Activated CD4-positive, alpha-beta memory T cell treated with anti-CD3 and anti-CD28 coated beads, Interleukin-2, amount 10 ng/mL, durations not matched to agents 7 days and 5 days (primary cell): ENCODE measurements at regions not wholly inside any gene's neighbourhood (a gene's known extent, or its start where the extent isn't known, plus 50 kb on each side); places are given as distances from the start of the nearest gene placed in this dataset.

Experiments used
- CTCF ChIA-PET: fragments of 350-600 bp; sonication (Branson Sonifier 250); formaldehyde crosslinking; loops from one replicate; lab custom pipeline; 2021; ENCODE audit warnings: antibody characterized with exemption, inconsistent platforms; lab: Charles Lee
- POLR2A ChIA-PET: fragments of 350-600 bp; sonication (Branson Sonifier 250); formaldehyde crosslinking; loops from one replicate; lab custom pipeline; 2021; ENCODE audit warnings: antibody characterized with exemption; lab: Charles Lee
- DNase-seq: peaks from one replicate; pipeline ENCODE4 v3.0.0-alpha.2; 2020
- H3K27ac Mint-ChIP-seq: one replicate; pipeline ENCODE4 v1.8.0; 2021; ENCODE audit warnings: mild to moderate bottlenecking, mixed read lengths
- H3K27me3 Mint-ChIP-seq: one replicate; pipeline ENCODE4 v1.8.0; 2021; ENCODE audit warnings: mixed read lengths
- H3K36me3 Mint-ChIP-seq: one replicate; pipeline ENCODE4 v1.8.0; 2021; ENCODE audit warnings: low read depth, mixed read lengths
- H3K4me1 Mint-ChIP-seq: one replicate; pipeline ENCODE4 v1.8.0; 2021; ENCODE audit warnings: mixed read lengths
- H3K4me3 Mint-ChIP-seq: one replicate; pipeline ENCODE4 v1.8.0; 2021; ENCODE audit warnings: mild to moderate bottlenecking, mixed read lengths
- H3K9me3 Mint-ChIP-seq: one replicate; pipeline ENCODE4 v1.8.0; 2021; ENCODE audit warnings: mixed read lengths

- ChIA-PET CTCF (no interaction called here), POLR2A (no interaction called here)
- DNase-seq = no peak
- Mint-ChIP-seq H3K4me3 (no peak overlapping the region), H3K4me1 (no peaks in the 10 kb centered on the region), H3K27ac (no peak overlapping the region), H3K9me3 (no peaks in the 10 kb centered on the region), H3K27me3 (peaks cover 7% of the 10 kb centered on the region), H3K36me3 (no peaks in the 10 kb centered on the region)
These were observed 327.3 kb downstream of the COG6 start for GRCh38 chr13:39982745-39983144.

GRCh38 chr13:39985071-39985470 lies 329.6 kb downstream of the COG6 start:
- Mint-ChIP-seq H3K9me3 (no peaks in the 10 kb centered on the region), H3K27ac (no peak overlapping the region), H3K27me3 (peaks cover 7% of the 10 kb centered on the region), H3K4me3 (no peak overlapping the region), H3K36me3 (no peaks in the 10 kb centered on the region), H3K4me1 (no peaks in the 10 kb centered on the region)
- DNase-seq = no peak
- ChIA-PET CTCF (no interaction called here), POLR2A (no interaction called here)

GRCh38 chr13:39988351-39988750 lies 332.9 kb downstream of the COG6 start:
- Mint-ChIP-seq H3K9me3 (no peaks in the 10 kb centered on the region), H3K36me3 (no peaks in the 10 kb centered on the region), H3K27ac (no peak overlapping the region), H3K4me1 (no peaks in the 10 kb centered on the region), H3K4me3 (no peak overlapping the region), H3K27me3 (peaks cover 2% of the 10 kb centered on the region)
- ChIA-PET CTCF (no interaction called here), POLR2A (interaction anchor here (0.5 kb wide), 1 partner anchor 1518 kb away, joined by 3 read pairs; no protein-coding TSS in a partner anchor)
- no peak for DNase-seq

- Mint-ChIP-seq H3K4me3 (no peak overlapping the region), H3K4me1 (peaks cover 11% of the 10 kb centered on the region), H3K27ac (no peak overlapping the region), H3K9me3 (no peaks in the 10 kb centered on the region), H3K27me3 (peaks cover 3% of the 10 kb centered on the region), H3K36me3 (no peaks in the 10 kb centered on the region)
- ChIA-PET CTCF (no interaction called here), POLR2A (no interaction called here)
- DNase-seq = no peak
These were observed 342.7 kb downstream of the COG6 start for GRCh38 chr13:39998166-39998565.

GRCh38 chr13:40002016-40002415 lies 346.6 kb downstream of the COG6 start:
- Mint-ChIP-seq H3K27me3 (peaks cover 3% of the 10 kb centered on the region), H3K4me3 (no peak overlapping the region), H3K36me3 (no peaks in the 10 kb centered on the region), H3K9me3 (no peaks in the 10 kb centered on the region), H3K27ac (no peak overlapping the region), H3K4me1 (peaks cover 11% of the 10 kb centered on the region)
- no peak for DNase-seq
- CTCF ChIA-PET = no interaction called here
- POLR2A ChIA-PET = no interaction called here

GRCh38 chr13:40013554-40013953 lies 358.1 kb downstream of the COG6 start:
- Mint-ChIP-seq H3K9me3 (no peaks in the 10 kb centered on the region), H3K27ac (no peak overlapping the region), H3K27me3 (peaks cover 9% of the 10 kb centered on the region), H3K36me3 (no peaks in the 10 kb centered on the region), H3K4me1 (no peaks in the 10 kb centered on the region), H3K4me3 (no peak overlapping the region)
- POLR2A ChIA-PET = no interaction called here
- DNase-seq = no peak
- CTCF ChIA-PET = interaction anchor here (0.5 kb wide), 1 partner anchor 55 kb away, joined by 5 read pairs; no protein-coding TSS in a partner anchor

GRCh38 chr13:40016953-40017660 lies 361.6 kb downstream of the COG6 start:
- DNase-seq = no peak
- no peaks in the 10 kb centered on the region for H3K36me3 Mint-ChIP-seq
- no peak overlapping the region for H3K4me3 Mint-ChIP-seq
- no peaks in the 10 kb centered on the region for H3K4me1 Mint-ChIP-seq
- ChIA-PET POLR2A (no interaction called here), CTCF (interaction anchor here (1.8 kb wide), 1 partner anchor 74 kb away, joined by 4 read pairs; no protein-coding TSS in a partner anchor)
- no peak overlapping the region for H3K27ac Mint-ChIP-seq
- H3K9me3 Mint-ChIP-seq = no peaks in the 10 kb centered on the region
- peaks cover 4% of the 10 kb centered on the region for H3K27me3 Mint-ChIP-seq

- POLR2A ChIA-PET = no interaction called here
- peaks cover 4% of the 10 kb centered on the region for H3K27me3 Mint-ChIP-seq
These were observed 362.3 kb downstream of the COG6 start for GRCh38 chr13:40017662-40018262.

GRCh38 chr13:40023595-40024203 lies 368.2 kb downstream of the COG6 start:
- Mint-ChIP-seq H3K27me3 (peaks cover 21% of the 10 kb centered on the region), H3K4me1 (peaks cover 28% of the 10 kb centered on the region), H3K36me3 (no peaks in the 10 kb centered on the region), H3K27ac (no peak overlapping the region), H3K4me3 (no peak overlapping the region), H3K9me3 (no peaks in the 10 kb centered on the region)
- POLR2A ChIA-PET = no interaction called here
- DNase-seq = no peak
- CTCF ChIA-PET = no interaction called here

More at GRCh38 chr13:40017662-40018262, 362.3 kb downstream of the COG6 start:
- Mint-ChIP-seq H3K36me3 (no peaks in the 10 kb centered on the region), H3K4me1 (no peaks in the 10 kb centered on the region), H3K4me3 (no peak overlapping the region), H3K27ac (no peak overlapping the region), H3K9me3 (no peaks in the 10 kb centered on the region)
- no peak for DNase-seq
- CTCF ChIA-PET = interaction anchor here (1.8 kb wide), 1 partner anchor 75 kb away, joined by 4 read pairs; no protein-coding TSS in a partner anchor

GRCh38 chr13:40024204-40024966 lies 368.9 kb downstream of the COG6 start:
- H3K4me1 Mint-ChIP-seq = peaks cover 28% of the 10 kb centered on the region
- ChIA-PET POLR2A (no interaction called here), CTCF (no interaction called here)
- H3K36me3 Mint-ChIP-seq = no peaks in the 10 kb centered on the region
- H3K27me3 Mint-ChIP-seq = peaks cover 28% of the 10 kb centered on the region
- no peak overlapping the region for H3K27ac Mint-ChIP-seq
- DNase-seq = no peak
- H3K9me3 Mint-ChIP-seq = no peaks in the 10 kb centered on the region
- no peak overlapping the region for H3K4me3 Mint-ChIP-seq

GRCh38 chr13:40024967-40025714 lies 369.7 kb downstream of the COG6 start:
- no peaks in the 10 kb centered on the region for H3K36me3 Mint-ChIP-seq
- no peaks in the 10 kb centered on the region for H3K9me3 Mint-ChIP-seq
- H3K4me1 Mint-ChIP-seq = peaks cover 28% of the 10 kb centered on the region
- ChIA-PET POLR2A (interaction anchor here (1.3 kb wide), 1 partner anchor 13 kb away, joined by 3 read pairs; no protein-coding TSS in a partner anchor), CTCF (no interaction called here)
- no peak overlapping the region for H3K4me3 Mint-ChIP-seq
- no peak overlapping the region for H3K27ac Mint-ChIP-seq
- DNase-seq = no peak
- peaks cover 28% of the 10 kb centered on the region for H3K27me3 Mint-ChIP-seq

GRCh38 chr13:40026174-40026585 lies 370.7 kb downstream of the COG6 start:
- Mint-ChIP-seq H3K27ac (peak overlapping the region; percentile 16), H3K27me3 (peaks cover 28% of the 10 kb centered on the region), H3K36me3 (no peaks in the 10 kb centered on the region), H3K4me1 (peaks cover 28% of the 10 kb centered on the region), H3K4me3 (peak overlapping the region; percentile 18), H3K9me3 (no peaks in the 10 kb centered on the region)
- POLR2A ChIA-PET = interaction anchor here (0.6 to 1.3 kb wide), 2 partner anchors 12 to 59 kb away, joined by 3 read pairs; no protein-coding TSS in a partner anchor
- CTCF ChIA-PET = no interaction called here
- DNase-seq = peak; percentile 68
